ENCODE measurements at regions not wholly inside any gene's neighbourhood (a gene's known extent, or its start where the extent isn't known, plus 50 kb on each side); places are given as distances from the start of the nearest gene placed in this dataset.
A peak's percentile ranks its signal among the peaks of the same experiment; 100 is the strongest.

GRCh38 chr12:11998944-11999315, 71.8 kb upstream of the BCL2L14 start:
- Mint-ChIP-seq H3K9me3 (ENCODE audit: low read depth, unreplicated experiment) (peaks cover 2% of the 10 kb centered on the region), H3K27ac (ENCODE audit: unreplicated experiment) (no peak overlapping the region), H3K4me1 (ENCODE audit: low read depth, unreplicated experiment) (no peaks in the 10 kb centered on the region), H3K27me3 (ENCODE audit: unreplicated experiment) (no peaks in the 10 kb centered on the region), H3K36me3 (ENCODE audit: insufficient read depth, unreplicated experiment) (no peaks in the 10 kb centered on the region), H3K4me3 (ENCODE audit: low read depth, unreplicated experiment) (no peak overlapping the region)
- CTCF ChIA-PET: no interaction called here
- no peak for DNase-seq
- no TSS peak for BruUV-seq (replicated peaks)
- intact Hi-C loops (cut with micrococcal nuclease; ENCODE audit: unreplicated experiment): no loop called here
- TF ChIP-seq CTCF (IDR thresholded peaks at IDR 0.05; ENCODE audit: unreplicated experiment): no peak

- BruUV-seq (replicated peaks): no TSS peak
- intact Hi-C loops (cut with micrococcal nuclease; ENCODE audit: unreplicated experiment): no loop called here
- H3K4me3 Mint-ChIP-seq (ENCODE audit: low read depth, unreplicated experiment): no peak overlapping the region
- peaks cover 9% of the 10 kb centered on the region for H3K4me1 Mint-ChIP-seq (ENCODE audit: low read depth, unreplicated experiment)
- H3K36me3 Mint-ChIP-seq (ENCODE audit: insufficient read depth, unreplicated experiment): no peaks in the 10 kb centered on the region
- DNase-seq: no peak
- no peak for TF ChIP-seq CTCF (IDR thresholded peaks at IDR 0.05; ENCODE audit: unreplicated experiment)
- no peaks in the 10 kb centered on the region for H3K9me3 Mint-ChIP-seq (ENCODE audit: low read depth, unreplicated experiment)
- H3K27me3 Mint-ChIP-seq (ENCODE audit: unreplicated experiment): no peaks in the 10 kb centered on the region
- H3K27ac Mint-ChIP-seq (ENCODE audit: unreplicated experiment): no peak overlapping the region
- CTCF ChIA-PET: interaction anchor here (1.8 kb wide), 1 partner anchor 12 kb away, joined by 5 read pairs; no protein-coding TSS in a partner anchor
Observed at GRCh38 chr12:12003609-12004008, 67.1 kb upstream of the BCL2L14 start.

DNA sequence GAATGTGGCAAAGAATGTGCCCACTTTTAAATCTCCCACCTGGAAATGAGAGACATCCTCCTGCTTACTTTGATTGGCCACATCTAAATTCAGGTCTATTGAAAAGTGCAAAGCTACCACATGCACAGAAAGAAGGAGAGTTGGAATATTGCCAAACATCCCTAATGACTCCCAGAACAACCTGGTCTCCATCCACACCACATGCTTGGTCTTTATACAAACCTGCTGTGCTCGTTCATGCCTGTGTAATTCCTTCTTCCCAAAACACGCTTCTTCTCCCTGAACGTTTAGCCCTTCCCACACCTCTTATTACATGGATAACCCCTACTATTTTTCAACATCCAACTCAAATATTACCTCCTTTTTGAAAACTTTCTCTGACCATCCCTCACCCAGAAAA, 66.2 kb upstream of the BCL2L14 start:
- H3K27ac Mint-ChIP-seq (ENCODE audit: unreplicated experiment): peak overlapping the region; percentile 13
- no peaks in the 10 kb centered on the region for H3K36me3 Mint-ChIP-seq (ENCODE audit: insufficient read depth, unreplicated experiment)
- no peak overlapping the region for H3K4me3 Mint-ChIP-seq (ENCODE audit: low read depth, unreplicated experiment)
- H3K27me3 Mint-ChIP-seq (ENCODE audit: unreplicated experiment): no peaks in the 10 kb centered on the region
- intact Hi-C loops (cut with micrococcal nuclease; ENCODE audit: unreplicated experiment): no loop called here
- no peaks in the 10 kb centered on the region for H3K9me3 Mint-ChIP-seq (ENCODE audit: low read depth, unreplicated experiment)
- H3K4me1 Mint-ChIP-seq (ENCODE audit: low read depth, unreplicated experiment): peaks cover 18% of the 10 kb centered on the region
- CTCF ChIA-PET: no interaction called here
- no peak for DNase-seq
- no peak for TF ChIP-seq CTCF (IDR thresholded peaks at IDR 0.05; ENCODE audit: unreplicated experiment)
- no TSS peak for BruUV-seq (replicated peaks)

- no peak for TF ChIP-seq CTCF (IDR thresholded peaks at IDR 0.05; ENCODE audit: unreplicated experiment)
- peaks cover 36% of the 10 kb centered on the region for H3K4me1 Mint-ChIP-seq (ENCODE audit: low read depth, unreplicated experiment)
- H3K4me3 Mint-ChIP-seq (ENCODE audit: low read depth, unreplicated experiment): no peak overlapping the region
- H3K36me3 Mint-ChIP-seq (ENCODE audit: insufficient read depth, unreplicated experiment): peaks cover 6% of the 10 kb centered on the region
- H3K27ac Mint-ChIP-seq (ENCODE audit: unreplicated experiment): no peak overlapping the region
- H3K27me3 Mint-ChIP-seq (ENCODE audit: unreplicated experiment): no peaks in the 10 kb centered on the region
- CTCF ChIA-PET: no interaction called here
- DNase-seq: no peak
- no peaks in the 10 kb centered on the region for H3K9me3 Mint-ChIP-seq (ENCODE audit: low read depth, unreplicated experiment)
- BruUV-seq (replicated peaks): no TSS peak
- intact Hi-C loops (cut with micrococcal nuclease; ENCODE audit: unreplicated experiment): no loop called here
Observed at GRCh38 chr12:12007001-12007712, 63.6 kb upstream of the BCL2L14 start.
